Body of pancreas (tissue), 4 donors: ENCODE measurements at regions not wholly inside any gene's neighbourhood (a gene's known extent, or its start where the extent isn't known, plus 50 kb on each side); places are given as distances from the start of the nearest gene placed in this dataset.

Experiments used
- ATAC-seq: fragments of 150-250 bp; one replicate; pipeline ENCODE4 v1.9.1; 2016
- DNase-seq, 4 donors: peaks; one replicate each; pipeline ENCODE4 v3.0.0-alpha.2; 2019
- H3K27ac ChIP-seq, 4 donors: fragments of 200-600 bp; sonication (generic); 1 replicate in 3 of 4; 2 replicates in 1 of 4; pipeline versions ENCODE4 v1.5.1 to v1.6.1; 2016 to 2019; ENCODE audit warnings: mild to moderate bottlenecking in 1 of 4, mixed read lengths in 1 of 4, moderate library complexity in 1 of 4
- H3K27me3 ChIP-seq, 2 donors: fragments of 200-600 bp; sonication (generic); one replicate each; pipeline ENCODE4 v1.6.0; 2016; ENCODE audit warnings: mild to moderate bottlenecking in 1 of 2
- H3K36me3 ChIP-seq, 2 donors: fragments of 200-600 bp; sonication (generic); replicated peaks in 1 of 2; 2 replicates each; pipeline ENCODE4 v1.5.1; 2016; ENCODE audit warnings: low read depth in 2 of 2; ENCODE audit not compliant: insufficient read depth in 1 of 2
- H3K4me1 ChIP-seq: fragments of 200-600 bp; sonication (generic); one replicate; pipeline ENCODE4 v1.6.0; 2016
- H3K4me3 ChIP-seq, 2 donors: fragments of 200-600 bp; sonication (generic); 1 replicate in 1 of 2; 2 replicates in 1 of 2; pipeline ENCODE4 v1.5.1; 2016 to 2019
- H3K9me3 ChIP-seq, 3 donors: fragments of 200-600 bp; sonication (generic); 1 replicate in 2 of 3; 2 replicates in 1 of 3; pipeline ENCODE4 v1.5.1; 2016
- CTCF ChIP-seq, 7 experiments: fragments of 450-650 bp in 4 of 7; fragments of 200-600 bp in 3 of 7; sonication (generic) in 3 of 7; IDR thresholded peaks; one replicate each; pipeline ENCODE4 v1.5.1; 2016 to 2019; ENCODE audit warnings: antibody characterized with exemption in 7 of 7
- POLR2A ChIP-seq, 3 donors: fragments of 450-650 bp; IDR thresholded peaks; one replicate each; pipeline ENCODE4 v1.6.1; 2016; ENCODE audit warnings: antibody characterized with exemption in 3 of 3, mild to moderate bottlenecking in 2 of 3
- WGBS, 2 donors: methylation state at CpG; one replicate each; pipeline ENCODE4 v1.1.5; 2017; 5-methylcytosine and 5-hydroxymethylcytosine counted together
- intact Hi-C: fragments of 100-400 bp; cut with DNase I; formaldehyde crosslinking; loops from one replicate; pipeline ENCODE4 v1.15.1; 2023

- Histone ChIP-seq H3K9me3 (no peaks in the 10 kb centered on the region), H3K27ac (no peak overlapping the region), H3K4me1 (no peaks in the 10 kb centered on the region), H3K36me3 (no peaks in the 10 kb centered on the region), H3K27me3 (no peaks in the 10 kb centered on the region), H3K4me3 (no peak overlapping the region)
- DNase-seq = no peak
- TF ChIP-seq POLR2A (IDR thresholded peaks at IDR 0.05) (no peak), CTCF (IDR thresholded peaks at IDR 0.05) (no peak)
- intact Hi-C loops = no loop called here
- no peak for ATAC-seq
- 53 to 64% methylated on average over 3 of the region's 3 CpGs for WGBS, 2 donors
Observed at GRCh38 chr10:128896963-128897362, 570.1 kb upstream of the MGMT start.

GRCh38 chr10:128897401-128898129 is 569.5 kb upstream of the MGMT start:
- Histone ChIP-seq H3K4me1 (no peaks in the 10 kb centered on the region), H3K36me3 (no peaks in the 10 kb centered on the region), H3K9me3 (no peaks in the 10 kb centered on the region), H3K27ac (no peak overlapping the region), H3K4me3 (no peak overlapping the region), H3K27me3 (no peaks in the 10 kb centered on the region)
- ATAC-seq (no peak), DNase-seq (no peak)
- 74 to 75% methylated on average over 12 of the region's 12 CpGs for WGBS, 2 donors
- TF ChIP-seq POLR2A (IDR thresholded peaks at IDR 0.05) = no peak
- no peak for TF ChIP-seq CTCF (IDR thresholded peaks at IDR 0.05)
- intact Hi-C loops = no loop called here

GRCh38 chr10:128898133-128898915 is 568.7 kb upstream of the MGMT start:
- DNase-seq (no peak), ATAC-seq (no peak)
- H3K9me3 ChIP-seq = no peaks in the 10 kb centered on the region
- 51 to 61% methylated on average over 10 of the region's 10 CpGs for WGBS, 2 donors
- intact Hi-C loops = no loop called here
- no peaks in the 10 kb centered on the region for H3K36me3 ChIP-seq
- no peaks in the 10 kb centered on the region for H3K4me1 ChIP-seq
- H3K27ac ChIP-seq = no peak overlapping the region
- no peak overlapping the region for H3K4me3 ChIP-seq
- no peaks in the 10 kb centered on the region for H3K27me3 ChIP-seq
- TF ChIP-seq CTCF (IDR thresholded peaks at IDR 0.05) (no peak), POLR2A (IDR thresholded peaks at IDR 0.05) (no peak)

GRCh38 chr10:128898916-128899195 is 568.2 kb upstream of the MGMT start:
- DNase-seq = no peak
- ATAC-seq = no peak
- Histone ChIP-seq H3K4me3 (no peak overlapping the region), H3K36me3 (no peaks in the 10 kb centered on the region), H3K4me1 (no peaks in the 10 kb centered on the region), H3K27me3 (no peaks in the 10 kb centered on the region), H3K27ac (no peak overlapping the region), H3K9me3 (no peaks in the 10 kb centered on the region)
- intact Hi-C loops = no loop called here
- TF ChIP-seq CTCF (IDR thresholded peaks at IDR 0.05) (no peak), POLR2A (IDR thresholded peaks at IDR 0.05) (no peak)
- 63 to 73% methylated on average over 1 of the region's 1 CpG for whole genome bisulfite sequencing, 2 donors

GRCh38 chr10:128900456-128900855 is 566.6 kb upstream of the MGMT start:
- no peaks in the 10 kb centered on the region for H3K4me1 ChIP-seq
- 52 to 66% methylated on average over 4 of the region's 4 CpGs for WGBS, 2 donors
- H3K9me3 ChIP-seq = no peaks in the 10 kb centered on the region
- no peak overlapping the region for H3K27ac ChIP-seq
- intact Hi-C loops = no loop called here
- ATAC-seq = no peak
- DNase-seq = no peak
- H3K27me3 ChIP-seq = no peaks in the 10 kb centered on the region
- no peak for TF ChIP-seq CTCF (IDR thresholded peaks at IDR 0.05)
- no peak for TF ChIP-seq POLR2A (IDR thresholded peaks at IDR 0.05)
- H3K4me3 ChIP-seq = no peak overlapping the region
- H3K36me3 ChIP-seq = no peaks in the 10 kb centered on the region
